IMR-90 (cell line): ENCODE measurements at regions not wholly inside any gene's neighbourhood (a gene's known extent, or its start where the extent isn't known, plus 50 kb on each side); places are given as distances from the start of the nearest gene placed in this dataset.

Experiments
- ATAC-seq: fragments of 200-7000 bp; cut with Tn5 transposase; 2 replicates; pipeline ENCODE4 v1.9.1; 2020; ENCODE audit warnings: low read depth, mild to moderate bottlenecking, moderate library complexity
- BruUV-seq: library from RNA; stranded (reverse); fragments of 400-500 nt; replicated peaks from 2 replicates; lab custom pipeline; 2021; lab: Mats Ljungman, UMichigan
- CTCF ChIA-PET: fragments of 300-600 bp; formaldehyde crosslinking; extraction: SDS; loops from one replicate; lab custom pipeline; 2021; ENCODE audit warnings: antibody characterized with exemption; lab: Yijun Ruan, JAX
- POLR2A ChIA-PET: fragments of 300-600 bp; sonication (Branson Sonifier 250); formaldehyde crosslinking; loops from one replicate; lab custom pipeline; 2022; ENCODE audit warnings: antibody characterized with exemption; ENCODE audit not compliant: unreplicated experiment; lab: Charles Lee
- DNase-seq: peaks from one replicate; pipeline ENCODE4 v3.0.0; 2013
- H2AFZ ChIP-seq: replicated peaks from 2 replicates; pipeline ENCODE3; 2013; ENCODE audit warnings: low read length, mild to moderate bottlenecking; ENCODE audit not compliant: poor library complexity
- H2AK5ac ChIP-seq: 2 replicates; pipeline ENCODE4 v1.6.1; 2013; ENCODE audit warnings: low read depth, low read length, inconsistent platforms
- H2AK9ac ChIP-seq: replicated peaks from 2 replicates; pipeline ENCODE3; 2013; ENCODE audit warnings: mild to moderate bottlenecking, low read depth, low read length, moderate library complexity; ENCODE audit not compliant: poor library complexity
- H2BK120ac ChIP-seq: 2 replicates; pipeline ENCODE4 v1.6.1; 2013; ENCODE audit warnings: low read depth, low read length, inconsistent platforms
- H2BK15ac ChIP-seq: 3 replicates; pipeline ENCODE4 v1.6.1; 2013; ENCODE audit warnings: low read depth, low read length, inconsistent platforms
- H2BK20ac ChIP-seq: 2 replicates; pipeline ENCODE4 v1.6.1; 2013; ENCODE audit warnings: low read depth, mild to moderate bottlenecking, inconsistent platforms, low read length, moderate library complexity
- H2BK5ac ChIP-seq: 2 replicates; pipeline ENCODE4 v1.6.1; 2013; ENCODE audit warnings: mild to moderate bottlenecking, low read depth, low read length, inconsistent platforms; ENCODE audit not compliant: poor library complexity, severe bottlenecking
- H3K14ac ChIP-seq: replicated peaks from 2 replicates; pipeline ENCODE4 v1.6.1; 2013; ENCODE audit warnings: low read depth, low read length, inconsistent platforms
- H3K18ac ChIP-seq: 2 replicates; pipeline ENCODE4 v1.6.1; 2013; ENCODE audit warnings: low read depth, low read length, control low read depth
- H3K23ac ChIP-seq: 2 replicates; pipeline ENCODE4 v1.6.1; 2013; ENCODE audit warnings: low read depth, low read length, inconsistent platforms
- H3K27ac ChIP-seq: 2 replicates; pipeline ENCODE4 v1.5.1; 2013; ENCODE audit warnings: mild to moderate bottlenecking, control low read depth, low read length; ENCODE audit not compliant: insufficient read depth
- H3K27me3 ChIP-seq: 2 replicates; pipeline ENCODE4 v1.6.1; 2013; ENCODE audit warnings: low read length; ENCODE audit not compliant: control insufficient read depth, insufficient read depth
- H3K36me3 ChIP-seq: 2 replicates; pipeline ENCODE4 v1.6.1; 2013; ENCODE audit warnings: low read length, mixed read lengths; ENCODE audit not compliant: control insufficient read depth, insufficient read depth
- H3K4ac ChIP-seq: 2 replicates; pipeline ENCODE4 v1.6.1; 2013; ENCODE audit warnings: low read depth, low read length, inconsistent platforms
- H3K4me1 ChIP-seq: 2 replicates; pipeline ENCODE4 v1.6.1; 2013; ENCODE audit warnings: low read length, mixed read lengths; ENCODE audit not compliant: control insufficient read depth, insufficient read depth
- H3K4me2 ChIP-seq: 2 replicates; pipeline ENCODE4 v1.6.1; 2013; ENCODE audit warnings: low read depth, mild to moderate bottlenecking, control low read depth, low read length, moderate library complexity
- H3K4me3 ChIP-seq: 2 replicates; pipeline ENCODE4 v1.5.1; 2013; ENCODE audit warnings: low read depth, mild to moderate bottlenecking, control low read depth, low read length, moderate library complexity; ENCODE audit not compliant: insufficient read depth
- H3K56ac ChIP-seq: 2 replicates; pipeline ENCODE4 v1.6.1; 2013; ENCODE audit warnings: low read length, inconsistent platforms; ENCODE audit not compliant: insufficient read depth; ENCODE audit errors: extremely low read depth
- H3K79me1 ChIP-seq, 2 experiments: 2 replicates each; pipeline ENCODE4 v1.6.1; 2013; ENCODE audit warnings: low read length in 2 of 2, inconsistent platforms in 1 of 2, low read depth in 1 of 2
- H3K9ac ChIP-seq: 2 replicates; pipeline ENCODE4 v1.6.1; 2013; ENCODE audit warnings: low read depth, low read length, control low read depth
- H3K9me1 ChIP-seq: 2 replicates; pipeline ENCODE4 v1.6.1; 2013; ENCODE audit warnings: low read length, inconsistent platforms; ENCODE audit not compliant: insufficient read depth
- H3K9me3 ChIP-seq: 2 replicates; pipeline ENCODE4 v1.6.1; 2013; ENCODE audit warnings: low read length; ENCODE audit not compliant: control insufficient read depth, insufficient read depth
- H4K20me1 ChIP-seq: 2 replicates; pipeline ENCODE4 v1.6.1; 2013; ENCODE audit warnings: low read length, inconsistent platforms; ENCODE audit not compliant: insufficient read depth
- H4K5ac ChIP-seq: 2 replicates; pipeline ENCODE4 v1.6.1; 2013; ENCODE audit warnings: mild to moderate bottlenecking, low read depth, low read length, control low read depth
- H4K8ac ChIP-seq, 2 experiments: 2 replicates each; pipeline ENCODE4 v1.6.1; 2013; ENCODE audit warnings: low read depth in 2 of 2, low read length in 2 of 2, control low read depth in 1 of 2, inconsistent platforms in 1 of 2
- H4K91ac ChIP-seq: 2 replicates; pipeline ENCODE4 v1.6.1; 2013; ENCODE audit warnings: low read depth, low read length, inconsistent platforms; ENCODE audit not compliant: insufficient read depth
- CHD1 ChIP-seq: IDR thresholded peaks from 2 replicates; pipeline ENCODE4 v1.6.1; 2012; ENCODE audit warnings: low read depth, low read length, improper control_type of control experiment
- MAFK ChIP-seq: IDR thresholded peaks from 2 replicates; pipeline ENCODE4 v1.6.1; 2012; ENCODE audit warnings: low read depth, low read length, improper control_type of control experiment
- POLR2A ChIP-seq: IDR thresholded peaks from 2 replicates; pipeline ENCODE4 v1.6.1; 2012; ENCODE audit warnings: mild to moderate bottlenecking, low read depth, low read length
- RAD21 ChIP-seq: IDR thresholded peaks from 2 replicates; pipeline ENCODE4 v1.6.1; 2012; ENCODE audit warnings: low read length, improper control_type of control experiment
- RCOR1 ChIP-seq: IDR thresholded peaks from 2 replicates; pipeline ENCODE4 v1.6.1; 2012; ENCODE audit warnings: mild to moderate bottlenecking, low read length, improper control_type of control experiment; ENCODE audit not compliant: insufficient replicate concordance
- WGBS, 2 experiments: methylation state at CpG; one replicate each; pipeline versions ENCODE4 v1.1.5 to v1.1.7; 2013; ENCODE audit warnings: missing lambda C conversion rate in 2 of 2; ENCODE audit not compliant: insufficient read length in 1 of 2; ENCODE audit errors: extremely low coverage in 2 of 2; 5-methylcytosine and 5-hydroxymethylcytosine counted together
- dilution Hi-C: fragments of 300-500 bp; cut with HindIII; formaldehyde crosslinking; loops from one replicate; pipeline ENCODE4 v1.14.3; 2018; ENCODE audit warnings: low sequenced_read_pairs; ENCODE audit not compliant: unreplicated experiment
- in situ Hi-C: fragments of 300-500 bp; cut with MboI; formaldehyde crosslinking; loops from 3 replicates; pipeline ENCODE4 v1.14.3; 2019; ENCODE audit warnings: low sequenced_read_pairs, inconsistent platforms, mixed read lengths
- intact Hi-C: fragments of 100-400 bp; cut with micrococcal nuclease; formaldehyde crosslinking; loops from 2 replicates; pipeline ENCODE4 v1.10.0; 2022

GRCh38 chr2:573805-574392 is 103.3 kb downstream of the TMEM18 start:
- no peak overlapping the region for H4K91ac ChIP-seq
- no peaks in the 10 kb centered on the region for H3K9me1 ChIP-seq
- H2AK5ac ChIP-seq, result no peak overlapping the region
- H3K36me3 ChIP-seq, result no peaks in the 10 kb centered on the region
- H3K4ac ChIP-seq, result no peak overlapping the region
- H3K23ac ChIP-seq, result no peak overlapping the region
- intact Hi-C loops, result no loop called here
- H4K20me1 ChIP-seq, result no peaks in the 10 kb centered on the region
- WGBS, 2 experiments, result 0% methylated on average over 1 of the region's 6 CpGs; no CpG with 5 or more reads in 1 of the 2 experiments
- no peak overlapping the region for H2BK15ac ChIP-seq
- H3K9me3 ChIP-seq, result peaks cover 27% of the 10 kb centered on the region
- TF ChIP-seq RCOR1 (no peak), MAFK (no peak), RAD21 (no peak), CHD1 (no peak), POLR2A (no peak)
- in situ Hi-C loops, result no loop called here
- H3K14ac ChIP-seq, result no peak overlapping the region
- H3K4me2 ChIP-seq, result no peak overlapping the region
- no peaks in the 10 kb centered on the region for H3K4me1 ChIP-seq
- no peak overlapping the region for H3K18ac ChIP-seq
- no TSS peak for BruUV-seq
- no peak overlapping the region for H2AK9ac ChIP-seq
- H3K27ac ChIP-seq, result no peak overlapping the region
- H2BK5ac ChIP-seq, result no peak overlapping the region
- no peak overlapping the region for H3K56ac ChIP-seq
- H3K27me3 ChIP-seq, result no peaks in the 10 kb centered on the region
- DNase-seq (no peak), ATAC-seq (no peak)
- ChIA-PET CTCF (no interaction called here), POLR2A (no interaction called here)
- H2BK120ac ChIP-seq, result no peak overlapping the region
- no peaks in the 10 kb centered on the region for H3K79me1 ChIP-seq
- H4K5ac ChIP-seq, result no peak overlapping the region
- dilution Hi-C loops, result no loop called here
- H4K8ac ChIP-seq, result no peak overlapping the region
- no peak overlapping the region for H2BK20ac ChIP-seq
- H3K9ac ChIP-seq, result no peak overlapping the region
- no peak overlapping the region for H3K4me3 ChIP-seq
- H2AFZ ChIP-seq, result no peak overlapping the region
